ENCODE measurements at regions not wholly inside any gene's neighbourhood (a gene's known extent, or its start where the extent isn't known, plus 50 kb on each side); places are given as distances from the start of the nearest gene placed in this dataset.

- Mint-ChIP-seq H3K27ac (no peak overlapping the region), H3K4me1 (no peaks in the 10 kb centered on the region), H3K9me3 (peaks cover 27% of the 10 kb centered on the region), H3K4me3 (no peak overlapping the region), H3K36me3 (ENCODE audit: low read depth) (peaks cover 8% of the 10 kb centered on the region), H3K27me3 (ENCODE audit: low read depth, poor library complexity) (peaks cover 7% of the 10 kb centered on the region)
- no peak for TF ChIP-seq CTCF (IDR thresholded peaks at IDR 0.05)
- DNase-seq: no peak
Measured at GRCh38 chr3:189058071-189058470, 113.7 kb upstream of the TPRG1 start.

- Mint-ChIP-seq H3K9me3 (peaks cover 22% of the 10 kb centered on the region), H3K4me3 (no peak overlapping the region), H3K27ac (no peak overlapping the region), H3K27me3 (ENCODE audit: low read depth, poor library complexity) (peaks cover 4% of the 10 kb centered on the region), H3K4me1 (no peaks in the 10 kb centered on the region), H3K36me3 (ENCODE audit: low read depth) (peaks cover 6% of the 10 kb centered on the region)
- no peak for DNase-seq
- TF ChIP-seq CTCF (IDR thresholded peaks at IDR 0.05): no peak
Measured at GRCh38 chr3:189070965-189071364, 100.8 kb upstream of the TPRG1 start.

GRCh38 chr3:189071446-189071845 lies 100.3 kb upstream of the TPRG1 start:
- Mint-ChIP-seq H3K36me3 (ENCODE audit: low read depth) (peaks cover 5% of the 10 kb centered on the region), H3K27me3 (ENCODE audit: low read depth, poor library complexity) (peaks cover 4% of the 10 kb centered on the region), H3K27ac (no peak overlapping the region), H3K4me1 (no peaks in the 10 kb centered on the region), H3K9me3 (peaks cover 17% of the 10 kb centered on the region), H3K4me3 (no peak overlapping the region)
- DNase-seq: no peak
- TF ChIP-seq CTCF (IDR thresholded peaks at IDR 0.05): no peak

GRCh38 chr3:189076449-189076848 lies 95.3 kb upstream of the TPRG1 start:
- Mint-ChIP-seq H3K4me1 (no peaks in the 10 kb centered on the region), H3K27me3 (ENCODE audit: low read depth, poor library complexity) (peaks cover 8% of the 10 kb centered on the region), H3K36me3 (ENCODE audit: low read depth) (no peaks in the 10 kb centered on the region), H3K27ac (no peak overlapping the region), H3K9me3 (no peaks in the 10 kb centered on the region), H3K4me3 (no peak overlapping the region)
- no peak for TF ChIP-seq CTCF (IDR thresholded peaks at IDR 0.05)
- no peak for DNase-seq

GRCh38 chr3:189080745-189081144 lies 91.0 kb upstream of the TPRG1 start:
- TF ChIP-seq CTCF (IDR thresholded peaks at IDR 0.05): no peak
- no peak for DNase-seq
- Mint-ChIP-seq H3K36me3 (ENCODE audit: low read depth) (no peaks in the 10 kb centered on the region), H3K27me3 (ENCODE audit: low read depth, poor library complexity) (peaks cover 8% of the 10 kb centered on the region), H3K4me1 (no peaks in the 10 kb centered on the region), H3K4me3 (no peak overlapping the region), H3K9me3 (no peaks in the 10 kb centered on the region), H3K27ac (no peak overlapping the region)

GRCh38 chr3:189082666-189083427 lies 88.9 kb upstream of the TPRG1 start:
- Mint-ChIP-seq H3K4me3 (no peak overlapping the region), H3K36me3 (ENCODE audit: low read depth) (no peaks in the 10 kb centered on the region), H3K4me1 (no peaks in the 10 kb centered on the region), H3K27ac (no peak overlapping the region), H3K27me3 (ENCODE audit: low read depth, poor library complexity) (peaks cover 7% of the 10 kb centered on the region), H3K9me3 (peaks cover 6% of the 10 kb centered on the region)
- DNase-seq: no peak
- TF ChIP-seq CTCF (IDR thresholded peaks at IDR 0.05): no peak
